Cardiac fibroblast (primary cell): ENCODE measurements at regions not wholly inside any gene's neighbourhood (a gene's known extent, or its start where the extent isn't known, plus 50 kb on each side); places are given as distances from the start of the nearest gene placed in this dataset.

ENCODE experiments used
- DNase-seq, 2 donors: peaks; one replicate each; pipeline versions ENCODE4 v3.0.0 to v3.0.0-alpha.2; 2010; ENCODE audit warnings: low read depth in 2 of 2
- H3K4me3 ChIP-seq, 2 donors: replicated peaks in 1 of 2; 1 replicate in 1 of 2; 2 replicates in 1 of 2; pipeline ENCODE4 v1.5.1; 2011; ENCODE audit warnings: low read depth in 2 of 2, low read length in 2 of 2, mild to moderate bottlenecking in 2 of 2, moderate library complexity in 1 of 2
- TF ChIP-seq, protein P1 (sequence below): IDR thresholded peaks from one replicate; pipeline ENCODE4 v1.5.1; 2011; ENCODE audit warnings: low read depth, mild to moderate bottlenecking, low read length, inconsistent platforms

DNA sequence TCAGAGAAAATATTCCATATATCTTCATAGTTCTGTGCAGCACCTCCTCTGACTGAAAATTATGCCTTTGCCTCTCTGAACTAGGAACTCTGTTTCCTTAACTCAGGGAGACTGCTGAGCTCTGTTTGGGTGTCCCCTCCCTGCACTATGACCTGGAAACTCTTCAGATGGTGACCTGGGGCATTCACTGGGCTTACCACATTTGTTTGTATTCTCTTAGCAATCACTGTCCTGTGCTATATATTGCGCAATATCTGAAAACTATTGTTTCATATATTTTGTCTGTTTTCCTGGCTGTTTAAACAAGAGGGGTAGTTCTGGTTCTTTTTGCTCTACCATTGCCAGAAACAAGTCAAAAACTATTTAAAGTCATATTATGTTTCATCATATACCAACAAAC lies 181.8 kb upstream of the KIAA1217 start:
- TF ChIP-seq, protein P1, sequence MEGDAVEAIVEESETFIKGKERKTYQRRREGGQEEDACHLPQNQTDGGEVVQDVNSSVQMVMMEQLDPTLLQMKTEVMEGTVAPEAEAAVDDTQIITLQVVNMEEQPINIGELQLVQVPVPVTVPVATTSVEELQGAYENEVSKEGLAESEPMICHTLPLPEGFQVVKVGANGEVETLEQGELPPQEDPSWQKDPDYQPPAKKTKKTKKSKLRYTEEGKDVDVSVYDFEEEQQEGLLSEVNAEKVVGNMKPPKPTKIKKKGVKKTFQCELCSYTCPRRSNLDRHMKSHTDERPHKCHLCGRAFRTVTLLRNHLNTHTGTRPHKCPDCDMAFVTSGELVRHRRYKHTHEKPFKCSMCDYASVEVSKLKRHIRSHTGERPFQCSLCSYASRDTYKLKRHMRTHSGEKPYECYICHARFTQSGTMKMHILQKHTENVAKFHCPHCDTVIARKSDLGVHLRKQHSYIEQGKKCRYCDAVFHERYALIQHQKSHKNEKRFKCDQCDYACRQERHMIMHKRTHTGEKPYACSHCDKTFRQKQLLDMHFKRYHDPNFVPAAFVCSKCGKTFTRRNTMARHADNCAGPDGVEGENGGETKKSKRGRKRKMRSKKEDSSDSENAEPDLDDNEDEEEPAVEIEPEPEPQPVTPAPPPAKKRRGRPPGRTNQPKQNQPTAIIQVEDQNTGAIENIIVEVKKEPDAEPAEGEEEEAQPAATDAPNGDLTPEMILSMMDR = no peak
- no peak overlapping the region for H3K4me3 ChIP-seq
- peak; percentile 5 to 6 for DNase-seq

DNA sequence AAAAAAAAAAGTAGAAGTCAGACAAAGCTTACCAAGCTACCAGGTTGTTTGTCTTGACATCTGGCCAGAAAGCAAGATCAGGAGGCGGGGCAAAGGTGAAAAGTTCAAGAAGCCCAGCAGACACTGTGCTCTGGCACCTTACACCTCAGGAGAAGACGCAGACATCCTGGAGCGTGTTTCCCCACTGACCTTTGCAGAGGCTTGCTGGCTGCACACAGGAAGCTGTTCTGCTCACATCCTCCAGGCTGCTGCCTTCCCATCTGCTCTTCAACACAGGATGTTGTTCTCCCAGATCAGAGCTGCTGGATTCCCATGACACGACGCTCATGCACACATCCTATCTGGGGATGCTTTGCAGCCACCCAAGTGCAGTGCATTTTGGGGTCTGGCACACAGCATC lies 174.4 kb upstream of the KIAA1217 start:
- TF ChIP-seq, protein P1 = no peak
- no peak for DNase-seq
- no peak overlapping the region for H3K4me3 ChIP-seq

GRCh38 chr10:24035761-24036160 lies 173.2 kb upstream of the KIAA1217 start:
- TF ChIP-seq, protein P1 = no peak
- DNase-seq = no peak
- H3K4me3 ChIP-seq = no peak overlapping the region

- no peak for DNase-seq
- H3K4me3 ChIP-seq = no peak overlapping the region
- TF ChIP-seq, protein P1 = no peak
Measured at GRCh38 chr10:24039315-24039714, 169.6 kb upstream of the KIAA1217 start.

- DNase-seq = no peak
- TF ChIP-seq, protein P1 = no peak
- no peak overlapping the region for H3K4me3 ChIP-seq
Measured at GRCh38 chr10:24039897-24040296, 169.0 kb upstream of the KIAA1217 start.

- DNase-seq = no peak
- TF ChIP-seq, protein P1 = no peak
- no peak overlapping the region for H3K4me3 ChIP-seq
Measured at GRCh38 chr10:24041034-24041433, 167.9 kb upstream of the KIAA1217 start.

- DNase-seq = no peak
- TF ChIP-seq, protein P1 = no peak
- H3K4me3 ChIP-seq = no peak overlapping the region
Measured at GRCh38 chr10:24041834-24042233, 167.1 kb upstream of the KIAA1217 start.
